Right lobe of liver (tissue), 6 donors: ENCODE measurements at regions not wholly inside any gene's neighbourhood (a gene's known extent, or its start where the extent isn't known, plus 50 kb on each side); places are given as distances from the start of the nearest gene placed in this dataset.
A peak's percentile ranks its signal among the peaks of the same experiment; 100 is the strongest.

Experiments
- ATAC-seq, 4 donors: fragments of 200-7000 bp; cut with Tn5 transposase; one replicate each; pipeline ENCODE4 v1.9.1; 2020; ENCODE audit warnings: mild to moderate bottlenecking in 4 of 4, moderate library complexity in 4 of 4
- DNase-seq, 3 donors: peaks; one replicate each; pipeline ENCODE4 v3.0.0-alpha.2; 2020
- H3K27ac ChIP-seq, 3 donors: fragments of 200-600 bp; one replicate each; pipeline ENCODE4 v1.8.0; 2022
- H3K27me3 ChIP-seq, 2 donors: fragments of 200-600 bp; one replicate each; pipeline ENCODE4 v1.8.0; 2022
- H3K36me3 ChIP-seq, 4 donors: fragments of 200-600 bp; sonication (generic) in 1 of 4; one replicate each; pipeline versions ENCODE4 v1.5.1 to v1.8.0; 2017 to 2022; ENCODE audit warnings: control low read depth in 1 of 4
- H3K4me1 ChIP-seq, 4 donors: fragments of 200-600 bp; sonication (generic) in 1 of 4; one replicate each; pipeline versions ENCODE4 v1.5.1 to v1.8.0; 2017 to 2022; ENCODE audit warnings: control low read depth in 1 of 4
- H3K4me3 ChIP-seq, 3 donors: fragments of 200-600 bp; one replicate each; pipeline ENCODE4 v1.8.0; 2022
- H3K9me3 ChIP-seq, 4 donors: fragments of 200-600 bp; sonication (generic) in 1 of 4; one replicate each; pipeline versions ENCODE4 v1.5.1 to v1.8.0; 2017 to 2022; ENCODE audit warnings: control low read depth in 1 of 4
- CTCF ChIP-seq, 4 donors: fragments of 200-600 bp in 3 of 4; fragments of 450-650 bp in 1 of 4; IDR thresholded peaks; one replicate each; pipeline versions ENCODE4 v1.5.1 to v1.8.0; 2016 to 2022; ENCODE audit warnings: antibody characterized with exemption in 4 of 4, mild to moderate bottlenecking in 2 of 4
- POLR2A ChIP-seq: fragments of 450-650 bp; IDR thresholded peaks from one replicate; pipeline ENCODE4 v1.6.1; 2017; ENCODE audit warnings: antibody characterized with exemption, mild to moderate bottlenecking
- WGBS: methylation state at CpG from one replicate; pipeline ENCODE4 v1.1.6; 2018; ENCODE audit warnings: low coverage, low lambda C conversion rate; ENCODE audit not compliant: insufficient coverage; ENCODE audit errors: missing lambda C conversion rate; 5-methylcytosine and 5-hydroxymethylcytosine counted together
- intact Hi-C, 2 donors: fragments of 100-400 bp; cut with DNase I; formaldehyde crosslinking; loops; one replicate each; pipeline versions ENCODE4 v1.11.2 to v1.14.1; 2022
- donor health status: DM: no; HTN: yes; CAD: no.
- donor health status: DM: no; HTN: no; CAD: no.
- donor health status: DM: no; HTN: no; CAD: no.
- donor health status: DM: no; HTN: yes; CAD: no.
- donor health status: DM: no; HTN: yes; CAD: no.

GRCh38 chr2:39541011-39541930, 104.2 kb upstream of the MAP4K3 start:
- DNase-seq (no peak), ATAC-seq (peak in 3 of 4 donors; percentile 52 to 77 (median 65))
- Histone ChIP-seq H3K27ac (no peak overlapping the region), H3K4me3 (no peak overlapping the region), H3K27me3 (no peaks in the 10 kb centered on the region), H3K9me3 (no peaks in the 10 kb centered on the region), H3K36me3 (no peaks in the 10 kb centered on the region), H3K4me1 (no peaks in the 10 kb centered on the region)
- WGBS: 75% methylated on average over 5 of the region's 9 CpGs
- intact Hi-C loops: no loop called here
- TF ChIP-seq CTCF (IDR thresholded peaks at IDR 0.05) (no peak), POLR2A (no peak)

GRCh38 chr2:39542523-39542922, 105.4 kb upstream of the MAP4K3 start:
- Histone ChIP-seq H3K9me3 (no peaks in the 10 kb centered on the region), H3K27me3 (no peaks in the 10 kb centered on the region), H3K27ac (no peak overlapping the region), H3K4me3 (no peak overlapping the region), H3K4me1 (no peaks in the 10 kb centered on the region), H3K36me3 (no peaks in the 10 kb centered on the region)
- WGBS: 100% methylated on average over 2 of the region's 2 CpGs
- intact Hi-C loops: no loop called here
- no peak for ATAC-seq
- TF ChIP-seq CTCF (IDR thresholded peaks at IDR 0.05) (no peak), POLR2A (no peak)
- no peak for DNase-seq

GRCh38 chr2:39545957-39546356, 108.9 kb upstream of the MAP4K3 start:
- intact Hi-C loops: no loop called here
- ATAC-seq: peak in 1 of 4 donors; percentile 46
- no peak overlapping the region for H3K4me3 ChIP-seq
- peaks cover 0 to 8% (median 4%) of the 10 kb centered on the region in 4 donors for H3K4me1 ChIP-seq
- TF ChIP-seq POLR2A: no peak
- no peak for TF ChIP-seq CTCF (IDR thresholded peaks at IDR 0.05)
- WGBS: 59% methylated on average over 5 of the region's 5 CpGs
- no peak overlapping the region for H3K27ac ChIP-seq
- no peak for DNase-seq
- H3K27me3 ChIP-seq: no peaks in the 10 kb centered on the region
- H3K9me3 ChIP-seq: no peaks in the 10 kb centered on the region
- no peaks in the 10 kb centered on the region for H3K36me3 ChIP-seq

- ATAC-seq: peak in 2 of 4 donors; percentile 17 to 26
- WGBS: 64% methylated on average over 4 of the region's 4 CpGs
- intact Hi-C loops: no loop called here
- Histone ChIP-seq H3K4me3 (no peak overlapping the region), H3K9me3 (no peaks in the 10 kb centered on the region), H3K36me3 (no peaks in the 10 kb centered on the region), H3K4me1 (peaks cover 0 to 12% (median 5%) of the 10 kb centered on the region in 4 donors), H3K27me3 (no peaks in the 10 kb centered on the region), H3K27ac (no peak overlapping the region)
- TF ChIP-seq POLR2A (no peak), CTCF (IDR thresholded peaks at IDR 0.05) (no peak)
- DNase-seq: no peak
These were observed 109.3 kb upstream of the MAP4K3 start for GRCh38 chr2:39546409-39546808.
